ENCODE measurements at regions not wholly inside any gene's neighbourhood (a gene's known extent, or its start where the extent isn't known, plus 50 kb on each side); places are given as distances from the start of the nearest gene placed in this dataset.

GRCh38 chr5:66306844-66307315 is 162.8 kb downstream of the SREK1 start:
- DNase-seq, result peak; percentile 64 to 68

DNA sequence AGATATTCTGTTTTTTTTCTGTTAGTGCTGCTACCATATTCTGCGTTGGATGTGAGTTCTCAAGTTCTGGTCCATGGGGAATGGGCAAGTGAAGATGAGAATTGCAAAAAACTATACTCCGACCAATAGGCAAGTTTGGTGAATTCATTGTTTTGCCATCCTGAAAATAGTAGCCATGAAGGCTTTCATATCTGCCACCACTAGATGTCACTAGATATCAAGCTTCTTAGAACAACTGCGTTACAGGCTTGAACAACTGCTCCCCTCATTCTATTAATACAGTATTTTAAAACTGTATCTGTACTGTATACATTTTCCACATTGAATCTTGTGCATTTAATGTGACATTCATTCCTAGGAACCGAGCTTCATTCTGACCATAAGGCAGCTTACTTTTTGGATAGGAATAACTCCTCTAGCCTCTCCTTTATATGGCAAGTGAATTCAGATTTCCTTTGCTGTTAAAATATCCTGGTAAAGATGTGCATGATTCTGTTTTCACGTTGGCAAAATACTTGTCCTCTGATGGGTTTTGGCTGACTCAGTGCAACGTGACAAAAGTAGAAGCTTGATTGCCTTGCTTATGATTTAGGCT is 163.6 kb downstream of the SREK1 start:
- DNase-seq, result peak; percentile 75 to 77

DNA sequence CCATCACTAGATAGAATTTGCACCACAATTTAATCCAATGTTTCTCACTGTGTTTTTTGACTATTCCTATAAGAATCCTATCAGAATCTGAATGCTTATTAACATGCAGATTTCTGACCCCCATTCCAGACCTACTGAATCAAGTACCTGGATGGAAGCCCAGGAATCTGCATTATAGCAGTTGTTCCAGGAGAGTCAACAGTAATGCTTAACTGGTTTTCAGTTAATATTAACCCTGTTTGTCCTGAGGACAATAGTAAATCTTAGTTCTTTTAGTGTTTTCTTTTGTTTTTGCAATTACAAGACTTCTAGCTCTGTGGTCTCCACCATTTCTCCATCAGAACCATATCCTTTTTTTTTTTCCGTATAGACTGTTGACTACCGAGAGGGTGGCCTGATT is 168.2 kb downstream of the SREK1 start:
- no peak for DNase-seq

- DNase-seq, result no peak
Observed at GRCh38 chr5:66315784-66316183, 171.7 kb downstream of the SREK1 start.

DNA sequence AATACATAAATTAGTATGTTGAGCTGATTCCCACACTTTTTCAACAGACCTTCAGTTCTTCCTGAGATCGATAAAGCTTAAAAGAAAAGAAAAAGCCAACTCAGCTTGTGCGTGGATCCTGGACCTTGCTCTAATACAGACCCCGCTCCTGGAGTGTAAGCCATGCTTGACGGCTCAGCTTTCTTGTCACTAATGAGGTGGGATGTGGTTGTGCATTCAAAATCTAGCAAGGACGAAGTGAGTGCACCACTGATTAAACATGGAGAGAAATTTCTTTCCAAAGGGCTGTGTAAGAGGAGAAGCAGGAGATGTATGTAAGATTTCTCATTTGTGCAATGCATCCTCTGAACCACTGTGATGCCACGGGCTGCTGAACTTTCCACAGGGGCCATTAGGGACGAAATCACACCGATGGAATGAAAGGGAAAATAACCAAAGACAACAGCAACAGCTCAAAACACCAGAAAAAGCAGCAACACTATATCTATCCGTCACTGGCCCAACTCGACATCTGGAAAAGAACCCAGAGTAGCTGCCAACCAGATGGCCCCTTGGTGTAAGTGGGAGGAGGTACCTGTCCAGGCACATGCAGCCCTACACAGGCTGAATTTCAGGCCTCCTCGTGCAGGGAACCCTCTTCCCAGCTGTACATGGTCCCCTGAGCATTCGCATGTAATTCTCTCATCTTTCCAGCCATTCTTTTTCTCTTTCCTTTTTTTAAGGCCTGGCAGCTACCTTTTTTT is 178.9 kb downstream of the SREK1 start:
- no peak for DNase-seq

- no peak for DNase-seq
Observed at GRCh38 chr5:66323529-66323895, 179.4 kb downstream of the SREK1 start.

- DNase-seq, result peak; percentile 11 to 31
Observed at GRCh38 chr5:66324357-66324756, 180.3 kb downstream of the SREK1 start.

DNA sequence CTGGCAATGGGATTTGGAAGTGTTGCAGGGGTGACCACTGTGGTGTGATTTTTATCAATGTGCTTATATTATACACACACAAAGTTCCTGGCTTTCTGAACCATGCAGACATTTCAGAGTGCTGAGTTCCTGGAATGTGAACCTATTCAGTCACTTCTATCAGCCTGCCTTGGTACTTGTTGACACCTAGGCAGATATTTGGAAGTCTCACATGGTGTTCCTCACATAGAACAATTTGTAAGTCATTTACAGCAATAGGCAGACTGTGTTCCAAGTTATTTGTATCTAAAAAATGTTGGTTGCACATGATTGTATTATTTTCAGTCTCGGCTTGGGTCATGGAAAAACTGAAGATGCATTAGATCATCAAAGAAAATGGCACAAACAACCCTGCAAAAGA is 182.2 kb downstream of the SREK1 start:
- DNase-seq, result no peak

DNA sequence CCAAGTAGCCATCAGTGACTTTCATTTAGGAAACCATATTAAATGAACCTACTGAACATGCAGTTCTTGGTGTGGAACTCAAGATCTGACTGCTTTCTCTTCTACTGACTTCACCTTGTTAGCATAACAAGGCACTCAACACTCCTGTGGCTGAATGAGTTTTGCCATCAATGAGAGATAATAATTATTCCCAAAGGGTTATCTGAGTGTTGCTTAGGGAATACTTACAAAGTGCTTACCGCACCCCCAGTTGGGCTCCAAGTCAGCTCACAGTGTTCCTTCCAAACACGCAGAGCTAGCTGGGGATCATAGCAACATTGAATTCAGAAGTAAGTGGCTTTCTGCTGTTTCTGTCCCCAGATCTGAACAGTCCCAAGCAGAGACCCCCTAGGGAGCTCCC is 182.9 kb downstream of the SREK1 start:
- DNase-seq, result no peak

- DNase-seq, result no peak
Observed at GRCh38 chr5:66329078-66329477, 185.0 kb downstream of the SREK1 start.

DNA sequence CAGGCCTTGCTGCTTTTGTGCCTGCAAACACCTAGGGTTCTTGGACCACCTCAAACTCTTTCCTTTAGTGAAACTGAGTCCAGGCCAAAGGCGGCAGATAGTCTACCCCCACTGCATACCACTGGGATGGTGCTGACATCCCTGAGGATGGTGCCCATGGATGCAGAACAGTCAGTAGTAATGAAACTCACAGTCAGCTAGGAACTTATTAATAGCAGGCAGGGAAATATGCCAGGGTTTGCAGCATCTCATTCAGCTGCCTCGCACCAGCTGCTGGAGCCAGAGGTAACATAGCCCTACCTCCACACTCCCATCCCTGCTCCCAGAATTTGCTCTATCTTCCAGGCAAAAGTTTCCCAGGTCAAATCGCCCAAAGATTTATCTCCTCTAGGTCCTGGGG is 189.1 kb downstream of the SREK1 start:
- no peak for DNase-seq

- DNase-seq, result no peak
Observed at GRCh38 chr5:66337626-66338226, 193.6 kb downstream of the SREK1 start.

DNA sequence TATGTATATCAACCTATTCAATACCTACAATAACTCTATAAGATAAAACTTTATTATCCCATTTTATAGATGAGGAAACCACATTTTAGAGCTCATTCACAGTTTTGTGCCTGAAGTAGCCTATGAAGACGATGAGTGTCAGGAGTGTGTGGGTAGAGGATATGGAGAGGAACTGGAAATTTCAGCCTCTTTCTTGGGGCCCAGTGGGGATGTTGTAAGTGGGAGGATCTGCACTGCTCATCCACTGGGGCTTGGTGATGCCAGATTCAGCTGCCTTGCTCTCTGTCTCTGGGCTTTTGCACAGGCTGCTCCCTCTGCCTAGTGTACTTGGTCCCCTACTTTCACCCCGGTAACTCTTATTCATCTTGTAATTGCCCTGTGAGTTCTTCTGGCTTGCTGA is 194.7 kb downstream of the SREK1 start:
- no peak for DNase-seq

DNA sequence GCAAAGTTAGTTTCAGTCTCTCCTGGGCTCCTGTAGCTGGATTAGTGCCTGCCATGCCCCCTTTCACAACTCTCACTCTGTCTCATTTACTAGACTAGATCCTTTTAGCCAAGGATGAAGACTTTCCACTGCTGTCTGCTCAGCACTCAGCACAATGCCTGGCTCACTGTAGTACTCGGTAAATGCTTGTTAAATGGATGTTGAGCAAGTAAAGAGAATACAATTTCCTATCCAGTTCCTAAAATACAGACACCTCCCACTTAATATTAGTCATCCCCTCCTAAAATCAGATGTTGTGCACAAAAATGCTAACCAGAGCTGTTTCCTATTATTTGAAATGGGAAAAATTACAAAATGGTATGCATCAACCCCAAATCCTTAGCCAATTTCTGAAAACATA is 195.8 kb downstream of the SREK1 start:
- DNase-seq, result no peak

DNA sequence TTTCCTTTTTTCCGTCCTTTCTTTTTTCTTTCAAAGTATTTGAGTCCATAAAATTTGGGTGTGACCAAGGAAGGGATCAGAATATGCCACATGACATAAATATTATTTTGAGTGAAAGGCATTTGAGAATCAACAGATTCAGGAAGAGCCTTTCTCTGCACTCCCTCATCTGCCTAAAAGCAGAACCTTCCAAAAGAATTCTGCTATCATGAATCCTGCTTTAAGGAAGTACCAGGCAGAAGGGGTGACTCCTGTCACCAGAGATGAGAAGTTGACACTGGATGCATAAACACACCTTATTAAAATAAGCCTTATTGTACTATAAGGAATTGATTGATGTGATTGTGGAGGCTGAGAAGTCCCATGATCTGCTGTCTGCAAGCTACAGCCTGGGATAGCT is 196.7 kb downstream of the SREK1 start:
- no peak for DNase-seq

DNA sequence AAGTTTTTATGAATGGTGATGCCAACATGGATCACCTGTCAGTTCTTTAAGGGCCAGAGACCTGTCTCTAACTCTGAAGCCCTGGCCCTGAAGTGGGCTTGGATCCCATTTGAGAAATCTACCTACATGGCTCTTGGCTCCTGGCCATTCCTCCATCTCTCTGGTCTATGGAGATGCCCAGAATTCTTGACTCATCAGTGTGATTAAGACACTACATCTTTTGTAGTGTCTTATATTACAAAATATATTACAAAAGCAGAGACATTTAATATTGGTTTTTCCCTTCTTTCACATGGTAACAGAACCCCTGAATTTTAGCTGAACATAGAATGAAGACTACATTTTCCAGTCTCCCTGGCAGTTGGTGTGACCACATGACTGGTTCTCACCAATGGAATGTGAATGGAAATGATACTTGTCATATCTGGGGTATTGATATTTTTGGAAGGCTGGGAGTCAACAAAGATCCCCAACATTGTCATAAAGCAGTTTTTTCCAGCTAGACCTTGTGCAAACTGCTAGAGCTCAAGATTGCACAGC is 198.3 kb downstream of the SREK1 start:
- no peak for DNase-seq

DNA sequence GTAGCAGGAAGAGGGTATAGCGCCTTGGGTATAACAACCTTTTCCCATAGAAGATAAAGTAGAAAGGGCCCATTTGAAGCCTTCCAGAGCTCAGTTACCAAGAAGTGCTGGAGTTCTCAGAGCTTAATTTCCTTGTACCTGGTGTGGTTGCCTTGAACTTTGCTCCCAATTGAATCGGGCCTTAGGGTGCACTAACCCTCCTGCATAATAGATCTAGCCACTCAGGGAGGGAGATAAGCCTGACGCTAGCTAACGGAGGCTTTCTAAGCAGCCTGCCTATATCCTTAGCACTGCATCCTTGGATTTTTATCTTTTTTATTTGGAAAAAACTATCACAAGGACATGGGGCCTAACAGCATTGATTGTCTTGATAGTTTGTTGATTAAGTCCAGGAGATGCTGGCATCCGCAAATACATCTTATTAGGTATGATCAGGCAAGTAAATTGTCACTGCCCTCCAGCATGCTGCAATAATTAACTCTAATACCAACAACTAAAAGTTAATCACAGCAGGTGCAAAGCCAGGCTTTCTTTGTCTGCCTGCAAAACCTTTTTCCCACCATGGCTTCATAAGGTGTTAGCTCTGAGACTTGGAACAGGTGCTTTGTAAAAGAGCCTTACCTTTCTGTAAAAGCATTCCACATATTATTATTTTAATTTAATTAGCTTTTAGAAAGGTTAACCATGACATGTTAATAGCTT is 199.4 kb downstream of the SREK1 start:
- no peak for DNase-seq

- no peak for DNase-seq
Observed at GRCh38 chr5:66344544-66344943, 200.4 kb downstream of the SREK1 start.

DNA sequence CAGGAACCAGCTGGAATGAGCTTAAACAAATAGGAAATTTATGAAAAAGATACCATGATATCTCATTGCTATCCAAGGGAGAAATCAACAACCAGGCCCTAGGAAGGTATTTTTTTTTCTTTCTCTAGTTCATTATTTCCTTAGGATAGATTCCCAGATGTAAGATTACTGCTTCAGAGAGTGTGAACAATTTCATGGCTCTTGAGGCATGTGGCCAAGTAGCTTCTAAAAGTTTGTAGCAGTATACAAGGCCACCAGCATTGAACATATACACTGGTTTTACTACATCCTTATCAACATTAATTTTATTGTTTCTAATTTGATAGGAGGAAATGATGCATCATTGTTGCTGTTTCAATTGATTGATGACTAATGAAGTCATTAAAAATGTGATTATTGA is 201.2 kb downstream of the SREK1 start:
- no peak for DNase-seq

DNA sequence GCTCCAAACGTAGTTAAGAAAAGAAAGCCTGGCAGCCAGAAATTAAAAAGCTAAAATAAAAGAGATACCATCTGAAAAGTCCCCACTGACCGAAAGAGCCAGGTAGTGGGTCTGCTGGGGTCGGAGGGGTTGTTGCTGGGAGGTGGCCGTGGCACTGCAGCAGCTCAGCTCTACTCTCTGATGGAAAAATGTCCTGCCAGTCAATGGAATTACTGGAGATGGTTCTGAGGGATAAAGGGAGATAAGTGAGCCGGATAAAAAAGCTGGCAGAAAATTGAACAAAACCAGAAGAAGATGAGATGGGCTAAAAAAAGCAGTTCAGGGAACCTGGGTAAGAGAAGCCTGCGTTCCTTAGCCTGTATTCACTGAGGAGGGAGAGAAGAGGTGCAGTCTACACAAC is 202.8 kb downstream of the SREK1 start:
- no peak for DNase-seq

DNA sequence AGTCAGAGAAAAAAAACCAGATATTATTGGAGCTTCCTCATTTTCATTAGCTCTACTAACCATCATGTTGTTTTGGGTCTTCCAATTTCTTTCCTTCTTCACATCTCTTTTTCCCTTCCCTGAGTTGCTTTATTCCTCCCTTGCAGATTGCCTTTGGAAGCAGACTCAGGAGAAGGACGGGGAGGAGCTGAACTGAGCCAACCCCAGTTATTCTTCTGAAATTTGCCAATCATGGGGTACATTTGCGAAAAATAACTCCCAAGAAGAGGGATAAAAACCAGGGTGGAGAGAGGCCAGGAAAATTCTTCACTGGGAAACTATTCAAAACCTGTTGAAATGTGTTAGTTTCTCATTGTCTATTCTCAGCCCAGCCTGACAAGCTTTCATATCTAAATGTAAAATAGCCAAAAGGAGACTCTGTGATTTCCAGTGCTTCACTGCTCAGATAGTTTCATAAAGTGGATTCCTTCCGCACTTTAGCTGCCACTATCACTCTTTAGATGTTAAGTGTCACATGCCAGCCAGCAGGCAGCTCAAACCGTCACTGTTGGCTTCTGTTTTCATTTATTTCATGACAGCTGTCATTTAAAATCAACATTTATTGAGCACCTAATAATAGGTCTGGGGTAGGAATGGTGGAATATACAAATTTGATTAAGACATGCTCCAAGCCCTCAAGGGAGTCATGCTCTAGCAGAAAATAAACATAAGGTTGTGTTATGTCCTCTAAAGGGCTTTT is 204.5 kb downstream of the SREK1 start:
- no peak for DNase-seq

DNA sequence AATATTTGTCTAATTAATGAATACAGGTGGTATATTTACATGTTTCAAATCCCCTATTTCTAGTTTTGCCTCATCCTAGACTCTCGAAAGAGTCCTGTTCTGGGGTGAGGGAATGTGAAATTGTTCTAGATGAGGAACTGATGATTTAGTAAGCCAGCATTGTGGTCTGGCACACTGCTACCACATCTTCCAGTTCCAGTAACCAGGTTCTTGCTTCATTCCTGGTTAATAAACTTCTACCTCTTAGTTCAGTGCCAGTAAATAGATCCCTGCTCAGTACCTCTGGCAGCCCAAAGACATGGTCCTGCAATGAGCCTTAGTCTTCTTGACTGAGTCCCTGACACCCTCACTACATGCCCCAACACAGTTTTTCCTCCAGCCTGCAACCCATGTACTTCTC is 207.7 kb downstream of the SREK1 start:
- no peak for DNase-seq

- no peak for DNase-seq
Observed at GRCh38 chr5:66353186-66353585, 209.1 kb downstream of the SREK1 start.
